Nephron progenitor cell (in vitro differentiated cells): ENCODE measurements at regions not wholly inside any gene's neighbourhood (a gene's known extent, or its start where the extent isn't known, plus 50 kb on each side); places are given as distances from the start of the nearest gene placed in this dataset.

Experiments
- DNase-seq: peaks from one replicate; pipeline ENCODE4 v3.0.0; 2021
- H3K27ac Mint-ChIP-seq: 2 replicates; pipeline ENCODE4 v1.8.0; 2021; ENCODE audit warnings: mild to moderate bottlenecking, moderate library complexity, mixed read lengths
- H3K27me3 Mint-ChIP-seq: 2 replicates; pipeline ENCODE4 v1.8.0; 2021; ENCODE audit warnings: mild to moderate bottlenecking, low read depth, mixed read lengths; ENCODE audit not compliant: poor library complexity
- H3K36me3 Mint-ChIP-seq: 2 replicates; pipeline ENCODE4 v1.8.0; 2021; ENCODE audit warnings: low read depth, mixed read lengths
- H3K4me1 Mint-ChIP-seq: 2 replicates; pipeline ENCODE4 v1.8.0; 2021; ENCODE audit warnings: mixed read lengths
- H3K4me3 Mint-ChIP-seq: 2 replicates; pipeline ENCODE4 v1.8.0; 2021; ENCODE audit warnings: mild to moderate bottlenecking, moderate library complexity, mixed read lengths
- H3K9me3 Mint-ChIP-seq: 2 replicates; pipeline ENCODE4 v1.8.0; 2021; ENCODE audit warnings: mild to moderate bottlenecking, moderate library complexity, mixed read lengths
- CTCF ChIP-seq: fragments of 200-600 bp; sonication (generic); IDR thresholded peaks from 2 replicates; pipeline ENCODE4 v1.5.0; 2021; ENCODE audit warnings: antibody characterized with exemption

GRCh38 chr10:29026065-29026797 lies 262.6 kb upstream of the LYZL1 start:
- no peak for TF ChIP-seq CTCF
- H3K4me3 Mint-ChIP-seq, result no peak overlapping the region
- H3K27me3 Mint-ChIP-seq, result no peaks in the 10 kb centered on the region
- H3K9me3 Mint-ChIP-seq, result no peaks in the 10 kb centered on the region
- DNase-seq, result no peak
- no peaks in the 10 kb centered on the region for H3K36me3 Mint-ChIP-seq
- H3K4me1 Mint-ChIP-seq, result peaks cover 15% of the 10 kb centered on the region
- no peak overlapping the region for H3K27ac Mint-ChIP-seq

- DNase-seq, result no peak
- peaks cover 15% of the 10 kb centered on the region for H3K4me1 Mint-ChIP-seq
- no peaks in the 10 kb centered on the region for H3K36me3 Mint-ChIP-seq
- H3K27ac Mint-ChIP-seq, result no peak overlapping the region
- no peak overlapping the region for H3K4me3 Mint-ChIP-seq
- no peak for TF ChIP-seq CTCF
- H3K9me3 Mint-ChIP-seq, result no peaks in the 10 kb centered on the region
- H3K27me3 Mint-ChIP-seq, result no peaks in the 10 kb centered on the region
Measured at GRCh38 chr10:29026802-29027580, 261.9 kb upstream of the LYZL1 start.

GRCh38 chr10:29028486-29028885 lies 260.4 kb upstream of the LYZL1 start:
- no peak for DNase-seq
- Mint-ChIP-seq H3K4me3 (no peak overlapping the region), H3K36me3 (no peaks in the 10 kb centered on the region), H3K9me3 (no peaks in the 10 kb centered on the region), H3K27ac (peak overlapping the region; percentile 6), H3K4me1 (peaks cover 8% of the 10 kb centered on the region), H3K27me3 (no peaks in the 10 kb centered on the region)
- no peak for TF ChIP-seq CTCF

GRCh38 chr10:29030900-29031299 lies 258.0 kb upstream of the LYZL1 start:
- H3K27me3 Mint-ChIP-seq, result no peaks in the 10 kb centered on the region
- H3K4me1 Mint-ChIP-seq, result peaks cover 8% of the 10 kb centered on the region

GRCh38 chr10:29032169-29032568 lies 256.7 kb upstream of the LYZL1 start:
- Mint-ChIP-seq H3K36me3 (no peaks in the 10 kb centered on the region), H3K27ac (no peak overlapping the region), H3K27me3 (no peaks in the 10 kb centered on the region), H3K9me3 (no peaks in the 10 kb centered on the region), H3K4me3 (no peak overlapping the region), H3K4me1 (peaks cover 8% of the 10 kb centered on the region)
- no peak for TF ChIP-seq CTCF
- DNase-seq, result no peak

More at GRCh38 chr10:29030900-29031299, 258.0 kb upstream of the LYZL1 start:
- TF ChIP-seq CTCF, result no peak
- Mint-ChIP-seq H3K27ac (no peak overlapping the region), H3K4me3 (no peak overlapping the region), H3K36me3 (no peaks in the 10 kb centered on the region), H3K9me3 (no peaks in the 10 kb centered on the region)
- DNase-seq, result no peak
